T-helper 2 cell treated with Interferon-gamma antibody and Interleukin-4, amounts not matched to agents 100 ng/mL and 5 ng/mL, for 36 hours (primary cell): ENCODE measurements at regions not wholly inside any gene's neighbourhood (a gene's known extent, or its start where the extent isn't known, plus 50 kb on each side); places are given as distances from the start of the nearest gene placed in this dataset.
"Not testable (repeated sequence)": the region's sequence is repeated elsewhere in the genome, so short reads cannot be mapped to it uniquely, and the experiment has no call there.

Source experiments
- intact Hi-C: fragments of 100-400 bp; cut with micrococcal nuclease; formaldehyde crosslinking; loops from one replicate; pipeline ENCODE4 v1.15.1; 2023

GRCh38 chr6:169985121-169986015, 233.9 kb downstream of the ERMARD start:
- intact Hi-C loops = no loop called here

DNA sequence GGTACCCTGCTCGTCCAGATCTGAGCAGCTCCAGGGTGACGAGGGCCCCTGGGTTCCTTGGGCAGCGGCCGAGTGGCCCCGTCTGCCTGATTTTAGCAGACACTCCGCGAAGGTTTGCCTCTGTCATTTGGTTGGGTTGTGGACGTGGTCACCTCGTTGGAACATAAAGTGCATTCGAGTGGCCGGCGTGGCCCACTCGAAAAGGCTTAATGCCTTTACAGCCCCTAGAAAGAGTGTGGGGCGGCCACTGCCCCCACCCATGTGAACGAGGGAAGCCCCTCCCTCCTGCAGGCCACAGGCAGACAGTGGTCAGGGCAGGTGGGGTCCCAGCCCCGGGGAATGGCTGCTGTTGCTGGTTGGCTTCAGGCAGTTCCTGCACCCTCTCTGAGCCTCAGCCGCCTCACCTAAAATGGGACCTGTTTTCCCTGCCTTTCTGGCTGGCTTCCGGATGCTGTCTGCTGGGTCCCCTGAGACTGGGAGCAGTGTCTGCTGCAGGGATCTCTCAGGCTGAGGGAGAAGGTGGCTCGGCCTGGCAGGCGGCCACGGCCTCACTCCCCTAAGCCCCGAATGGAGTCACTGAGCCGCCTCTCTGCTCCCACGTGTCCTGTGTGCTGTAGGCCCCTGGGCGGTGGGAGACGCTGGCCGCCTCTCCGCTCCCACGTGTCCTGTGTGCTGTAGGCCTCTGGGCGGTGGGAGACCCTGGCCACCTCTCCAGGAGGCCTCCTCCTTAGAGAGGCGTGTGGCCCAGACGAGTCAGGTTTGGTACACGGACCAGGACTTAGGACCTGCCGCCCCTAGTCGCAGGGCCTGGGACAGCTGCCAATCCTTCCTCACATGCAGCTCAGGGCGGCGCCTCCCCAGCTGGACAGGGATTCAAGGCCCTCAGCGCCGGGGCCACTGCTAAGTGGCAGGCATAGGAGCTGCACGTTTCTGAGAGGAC, 233.0 kb downstream of the ERMARD start:
- intact Hi-C loops = no loop called here

GRCh38 chr6:169983651-169984050, 232.2 kb downstream of the ERMARD start:
- intact Hi-C loops = no loop called here

DNA sequence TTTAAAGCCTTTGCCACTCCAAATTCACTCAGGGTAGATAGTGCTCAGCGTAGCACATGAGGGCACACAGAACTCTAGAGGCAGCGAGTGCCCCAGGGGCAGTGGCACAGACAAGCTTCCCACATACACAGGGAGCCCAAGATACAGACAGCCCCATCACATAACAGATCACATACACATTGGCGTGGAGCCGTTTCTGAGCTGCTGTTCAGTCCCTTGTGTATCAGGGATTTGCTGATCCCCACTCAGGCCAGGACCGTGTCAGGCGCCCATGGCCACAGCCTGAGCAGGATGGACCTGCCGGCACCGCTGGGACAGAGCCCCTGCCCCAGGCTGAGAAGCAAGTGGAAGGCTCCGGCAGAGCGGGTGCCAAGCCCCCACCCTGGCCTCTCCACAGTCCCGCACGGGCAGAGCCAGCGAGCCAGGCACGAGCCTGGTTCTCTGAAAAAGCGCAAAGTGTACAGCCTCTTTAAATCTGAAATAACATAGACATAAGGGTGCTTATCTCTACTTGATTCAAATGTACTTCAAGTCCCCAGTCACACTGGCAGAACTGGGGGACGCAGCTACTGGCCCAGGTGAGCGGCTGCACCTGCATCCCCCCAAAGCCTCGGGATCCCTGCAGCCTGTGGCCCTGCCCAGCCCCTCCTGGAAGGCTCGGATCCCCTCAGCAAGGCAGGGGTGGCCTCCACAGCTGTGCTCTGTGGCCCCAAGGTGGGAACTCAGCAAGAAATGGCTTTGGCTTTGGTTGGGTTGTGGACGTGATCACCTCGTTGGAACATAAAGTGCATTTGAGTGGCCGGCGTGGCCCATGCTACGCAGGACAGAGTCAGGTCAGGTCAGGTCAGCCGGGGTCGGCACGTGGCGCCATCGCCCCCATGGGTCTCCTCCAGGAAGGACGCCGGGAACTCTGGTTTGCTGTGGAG, 231.3 kb downstream of the ERMARD start:
- intact Hi-C loops = no loop called here

- intact Hi-C loops = no loop called here
Observed at GRCh38 chr6:169981969-169982368, 230.5 kb downstream of the ERMARD start.

- intact Hi-C loops = no loop called here
Observed at GRCh38 chr6:169981568-169981967, 230.1 kb downstream of the ERMARD start.

DNA sequence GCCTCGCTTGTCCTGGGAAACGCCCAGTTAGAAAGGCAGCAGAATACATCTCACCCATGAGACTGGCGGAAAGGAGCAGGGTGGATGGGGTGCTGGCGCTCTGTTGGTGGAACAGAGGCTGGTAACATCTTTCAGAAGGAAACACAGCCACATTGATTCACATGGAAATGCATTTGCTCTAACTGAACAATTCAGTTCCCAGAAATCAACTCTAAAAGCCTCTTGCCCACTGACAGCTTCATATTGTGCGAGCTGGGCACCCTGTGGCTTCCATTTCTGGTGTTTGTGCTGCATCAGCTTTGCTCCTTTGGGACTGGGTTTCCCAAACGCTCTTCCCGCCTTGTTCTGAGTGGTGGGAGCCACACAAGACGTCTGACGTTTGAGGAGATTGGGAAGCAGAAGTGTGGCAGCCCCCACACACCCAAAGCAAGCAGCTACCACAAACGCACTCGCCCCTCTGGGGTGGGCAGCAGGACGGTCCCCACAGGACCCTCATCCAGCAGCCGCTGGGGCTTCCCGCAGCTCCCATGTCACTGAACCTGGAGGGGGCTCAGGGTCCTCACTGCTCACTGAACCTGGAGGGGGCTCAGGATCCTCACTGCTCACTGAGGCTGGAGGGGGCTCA, 229.5 kb downstream of the ERMARD start:
- intact Hi-C loops = no loop called here

GRCh38 chr6:169979873-169980432, 228.5 kb downstream of the ERMARD start:
- intact Hi-C loops = no loop called here

DNA sequence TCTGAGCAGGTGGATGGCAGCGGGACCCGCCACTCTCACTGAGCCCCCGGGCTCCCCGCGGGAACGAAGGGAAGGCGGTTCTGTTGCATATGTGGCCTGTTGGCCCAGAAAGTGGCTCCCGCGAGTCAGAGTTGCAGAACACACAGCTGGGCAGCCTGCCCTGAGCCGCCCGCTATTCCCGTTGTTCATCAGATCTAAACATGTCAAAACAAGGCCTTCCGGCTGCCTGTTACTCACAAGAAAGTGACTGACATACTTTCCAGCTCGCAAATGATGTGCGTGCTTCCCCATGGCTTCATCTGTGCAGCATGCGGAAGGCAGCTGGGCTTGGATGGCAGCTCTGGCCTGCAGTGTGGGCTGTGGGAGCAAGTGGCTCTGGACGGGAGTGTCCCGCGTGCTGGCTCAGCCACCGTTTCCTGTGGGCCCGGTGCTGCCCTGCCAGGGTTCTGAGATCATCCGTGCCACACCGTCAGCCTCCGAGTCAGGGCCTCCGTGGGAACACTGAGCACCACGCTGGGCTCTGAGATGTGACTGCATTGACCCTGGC, 227.3 kb downstream of the ERMARD start:
- intact Hi-C loops = no loop called here

- intact Hi-C loops = no loop called here
Observed at GRCh38 chr6:169977434-169978265, 226.2 kb downstream of the ERMARD start.

GRCh38 chr6:169976301-169977081, 225.1 kb downstream of the ERMARD start:
- intact Hi-C loops = no loop called here

DNA sequence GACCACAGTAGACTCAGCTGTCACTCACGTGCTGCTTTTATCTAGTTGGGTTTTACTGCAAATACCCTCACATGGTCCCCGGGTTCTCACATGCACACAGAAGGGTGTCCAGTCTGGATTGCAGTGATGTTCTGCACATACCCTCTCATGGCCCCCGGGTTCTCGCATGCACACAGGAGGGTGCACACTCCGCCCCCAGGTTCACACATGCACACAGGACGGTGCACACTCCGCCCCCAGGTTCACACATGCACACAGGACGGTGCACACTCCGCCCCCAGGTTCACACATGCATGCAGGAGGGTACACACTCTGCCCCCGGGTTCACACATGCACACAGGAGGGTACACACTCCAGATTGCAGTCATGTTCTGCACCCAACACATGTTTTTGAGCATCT, 224.3 kb downstream of the ERMARD start:
- intact Hi-C loops = no loop called here

- intact Hi-C loops = no loop called here
Observed at GRCh38 chr6:169975286-169975685, 223.9 kb downstream of the ERMARD start.

- intact Hi-C loops = no loop called here
Observed at GRCh38 chr6:169974663-169975062, 223.2 kb downstream of the ERMARD start.

DNA sequence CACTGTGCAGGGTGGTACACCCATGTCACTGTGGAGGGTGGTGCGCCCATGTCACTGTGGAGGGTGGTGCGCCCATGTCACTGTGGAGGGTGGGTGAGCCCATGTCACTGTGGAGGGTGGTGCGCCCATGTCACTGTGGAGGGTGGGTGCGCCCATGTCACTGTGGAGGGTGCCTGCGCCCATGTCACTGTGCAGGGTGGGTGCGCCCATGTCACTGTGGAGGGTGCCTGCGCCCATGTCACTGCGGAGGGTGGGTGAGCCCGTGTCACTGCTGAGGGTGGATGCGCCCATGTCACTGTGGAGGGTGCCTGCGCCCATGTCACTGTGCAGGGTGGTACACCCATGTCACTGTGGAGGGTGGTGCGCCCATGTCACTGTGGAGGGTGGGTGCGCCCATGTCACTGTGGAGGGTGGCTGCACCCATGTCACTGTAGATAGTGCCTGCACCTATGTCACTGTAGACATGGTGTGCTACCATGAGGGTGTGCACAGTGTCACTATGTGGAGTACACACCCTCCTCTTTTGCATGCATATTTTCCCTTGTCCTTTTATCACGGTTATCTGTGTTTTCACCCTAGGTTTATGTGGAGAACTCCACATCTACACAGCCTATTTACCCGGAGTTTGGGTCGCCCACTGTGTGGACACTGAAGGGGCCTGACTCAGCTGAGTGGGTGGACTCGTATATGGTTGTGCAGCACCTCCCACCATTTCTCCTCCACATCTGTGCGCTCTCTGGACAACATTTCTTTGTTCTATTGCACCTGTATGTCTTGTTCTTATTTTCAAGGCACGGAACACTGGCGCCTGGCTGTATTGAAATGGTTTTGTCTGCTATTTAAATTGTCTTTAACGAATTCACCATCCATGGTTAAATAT, 222.4 kb downstream of the ERMARD start:
- intact Hi-C loops = not testable (repeated sequence)

GRCh38 chr6:169972736-169973135, 221.3 kb downstream of the ERMARD start:
- intact Hi-C loops = no loop called here

- intact Hi-C loops = no loop called here
Observed at GRCh38 chr6:169972101-169972651, 220.8 kb downstream of the ERMARD start.
